Hematopoietic multipotent progenitor cell treated with erythropoietin and hydrocortisone succinate and interleukin-3 and kit ligand, for 15 days (in vitro differentiated cells): ENCODE measurements at regions not wholly inside any gene's neighbourhood (a gene's known extent, or its start where the extent isn't known, plus 50 kb on each side); places are given as distances from the start of the nearest gene placed in this dataset.

Source experiments
- DNase-seq: peaks from one replicate; pipeline ENCODE4 v3.0.0-alpha.2; 2015; ENCODE audit warnings: low spot score

DNA sequence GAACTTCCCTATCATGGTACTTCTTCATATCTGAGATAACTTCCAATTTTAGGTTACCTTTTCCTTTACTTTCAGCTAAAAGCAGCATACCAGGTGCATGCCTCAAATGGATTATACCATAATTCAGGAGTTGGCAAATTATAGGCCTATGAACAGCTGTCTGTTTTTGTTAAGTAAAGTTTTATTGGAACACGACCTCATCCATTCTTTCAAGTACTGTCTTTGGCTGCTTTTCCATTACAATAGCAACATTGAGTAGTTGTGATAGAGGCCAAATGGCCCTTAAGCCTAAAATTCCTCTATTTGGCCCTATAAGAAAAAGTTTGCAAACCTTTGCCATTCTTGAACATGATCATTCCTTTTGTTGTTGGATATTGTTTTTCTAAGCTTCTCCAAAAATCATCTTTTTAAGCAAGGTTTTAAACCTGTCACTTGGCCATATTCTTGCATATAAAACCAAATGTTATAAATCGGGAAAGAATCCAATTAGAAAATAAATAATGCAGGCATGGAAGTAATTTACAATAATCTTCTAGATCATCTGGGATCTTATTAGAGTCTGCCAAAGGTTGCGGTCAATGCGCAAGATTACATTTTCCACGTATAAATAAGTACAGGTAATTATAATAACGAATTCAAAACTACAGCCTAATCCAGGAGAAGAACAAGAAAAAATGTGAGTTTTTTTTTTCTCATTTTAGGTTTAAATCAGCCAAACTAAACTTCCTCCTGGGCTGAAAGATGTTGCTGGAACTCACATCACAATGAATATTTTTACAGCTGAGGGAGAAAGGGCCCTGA lies 226.5 kb upstream of the ANKRD55 start:
- no peak for DNase-seq

DNA sequence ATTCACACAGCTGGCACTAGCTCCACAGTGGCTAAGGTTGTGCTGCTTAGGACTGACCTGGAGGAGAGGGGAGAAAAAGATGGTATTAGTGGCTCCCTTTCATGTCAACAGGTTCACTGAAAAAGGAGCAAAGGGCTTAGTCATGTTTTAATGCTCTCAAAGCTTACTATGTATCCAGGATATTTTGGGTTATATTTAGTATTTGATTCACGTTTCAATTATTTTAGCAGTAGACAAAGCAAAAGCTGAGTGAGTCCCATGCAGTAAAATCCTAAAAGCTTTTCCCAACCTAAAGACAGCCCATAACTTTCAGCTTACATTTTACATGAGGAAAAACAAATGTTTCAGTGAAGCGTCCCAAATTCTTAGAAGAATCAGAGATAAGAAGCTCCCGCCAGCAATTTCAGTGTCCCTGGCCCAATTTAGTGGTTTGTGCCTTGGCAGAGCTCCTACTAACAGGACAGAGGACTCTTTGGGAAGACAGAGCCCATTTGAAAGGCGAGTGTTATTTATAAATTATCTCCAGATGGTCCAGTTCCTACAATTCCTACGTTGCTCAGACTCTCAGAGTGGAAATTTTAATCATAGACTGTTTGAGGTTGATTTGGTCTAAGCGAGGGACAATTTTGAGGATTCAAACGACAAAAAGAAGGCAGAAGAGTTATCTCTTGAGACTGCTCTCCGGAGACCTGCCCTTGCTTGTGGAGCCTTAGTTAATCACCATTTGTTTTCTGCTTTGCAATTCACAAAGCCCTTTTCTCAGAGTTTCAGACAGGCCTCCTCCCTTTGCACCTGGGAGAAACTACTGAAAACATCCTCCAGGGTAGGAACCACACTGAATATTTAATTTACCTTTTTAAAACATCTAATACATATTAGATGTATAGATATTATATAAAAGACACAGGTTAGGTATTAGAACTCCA lies 225.0 kb upstream of the ANKRD55 start:
- DNase-seq, result no peak

DNA sequence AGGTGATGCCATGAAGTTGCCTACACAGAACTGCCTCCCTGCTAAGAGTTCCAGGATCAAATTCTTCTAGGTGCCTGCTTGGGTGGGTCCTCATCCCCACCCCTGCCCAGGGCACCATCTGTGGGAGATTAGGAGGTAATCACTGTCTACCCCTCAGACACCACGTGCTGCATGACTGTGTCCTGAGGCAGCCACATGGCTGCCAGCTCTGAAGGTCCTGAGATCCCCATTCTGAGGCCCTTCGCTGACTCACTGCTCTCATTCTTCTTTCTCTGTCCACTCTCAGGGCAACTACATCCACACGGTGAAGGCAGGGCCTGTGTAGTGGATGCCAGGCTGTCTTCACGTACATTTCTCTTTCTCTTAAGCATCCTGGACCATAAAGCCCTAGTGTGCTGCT lies 222.9 kb upstream of the ANKRD55 start:
- no peak for DNase-seq

DNA sequence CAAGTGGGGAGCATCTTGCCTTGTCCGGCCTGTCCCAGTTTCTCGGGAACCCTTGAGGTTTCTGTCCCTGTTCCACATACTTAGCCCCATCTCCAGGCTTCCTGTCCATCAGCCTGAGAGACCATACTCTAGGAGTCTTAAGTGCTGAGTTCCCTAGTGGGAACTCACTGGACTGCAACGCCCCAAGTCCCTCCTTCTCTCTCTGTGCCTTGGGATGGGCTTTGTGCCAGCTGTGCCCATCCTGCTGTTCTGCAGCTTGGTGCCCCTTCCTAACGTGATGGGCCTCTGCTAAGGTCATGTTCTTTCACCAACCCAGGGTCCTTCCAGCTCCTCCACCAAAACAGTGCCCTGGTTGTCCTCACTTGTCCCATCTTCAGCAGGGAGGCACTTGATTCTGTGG lies 222.3 kb upstream of the ANKRD55 start:
- no peak for DNase-seq

DNA sequence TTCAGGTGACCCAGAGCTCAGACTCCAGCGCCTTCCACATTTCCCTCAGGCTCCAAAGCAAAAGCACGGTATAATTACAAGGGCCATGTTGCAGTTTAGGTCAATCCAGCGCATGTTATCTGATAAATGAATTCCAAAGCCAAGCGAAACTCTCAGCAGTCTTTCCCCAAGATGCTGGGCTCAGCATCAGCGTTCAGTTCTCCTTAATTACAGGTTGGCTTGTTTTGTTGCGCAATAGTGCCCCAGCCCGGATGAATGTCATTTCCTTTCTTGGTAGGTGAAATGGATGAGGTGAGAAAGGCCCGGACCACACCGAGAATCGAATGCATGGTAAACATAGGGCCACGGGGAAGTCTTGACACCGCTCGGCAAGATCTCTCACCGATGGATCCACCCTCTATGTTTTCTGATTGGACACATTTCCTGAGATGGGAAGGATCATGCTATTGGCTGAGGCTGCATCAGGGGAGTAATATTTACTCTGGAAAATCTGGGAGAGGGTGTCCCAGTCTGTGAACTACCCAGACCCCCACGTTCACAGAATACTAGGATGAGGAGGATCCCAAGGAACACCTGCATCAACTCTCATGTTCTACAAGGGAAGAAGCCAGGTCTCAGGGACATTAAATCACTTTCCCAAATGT lies 221.2 kb upstream of the ANKRD55 start:
- DNase-seq, result no peak

DNA sequence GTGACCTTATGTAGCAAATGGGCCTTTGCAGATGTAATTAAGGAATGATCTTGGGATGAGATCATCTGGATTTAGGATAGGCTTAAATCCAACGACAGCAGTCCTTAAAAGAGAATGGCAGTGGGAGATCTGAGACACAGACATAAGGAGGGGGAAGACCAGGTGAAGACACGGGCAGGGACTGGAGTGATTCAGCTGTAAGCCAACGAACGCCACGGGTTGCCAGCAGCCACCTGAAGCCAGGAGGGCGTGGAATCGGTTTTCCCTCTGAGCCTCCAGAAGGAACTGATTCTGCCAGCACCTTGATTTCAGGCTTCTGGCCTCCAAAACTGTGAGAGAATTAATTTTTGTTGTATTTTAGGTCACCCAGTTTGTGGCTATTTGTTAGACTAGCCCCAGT lies 218.6 kb upstream of the ANKRD55 start:
- DNase-seq, result no peak

DNA sequence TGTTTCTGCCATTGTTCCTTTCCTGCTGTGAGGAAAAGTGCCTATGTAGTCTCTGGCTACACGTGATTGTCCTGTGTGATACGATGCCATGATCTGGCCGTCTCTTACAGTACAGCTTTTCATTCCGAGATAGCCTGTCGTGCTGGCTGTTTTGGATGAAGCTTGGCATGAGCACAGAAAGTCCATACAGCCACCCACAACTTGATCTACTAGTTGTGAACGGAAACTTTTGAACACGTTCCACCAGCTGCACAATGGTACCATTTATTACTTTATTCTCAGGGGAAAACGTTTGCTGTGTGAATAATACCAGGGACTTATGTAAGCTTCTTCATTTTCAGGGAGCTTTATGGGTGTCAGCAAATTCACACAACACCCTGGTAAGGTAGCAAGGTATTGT lies 217.6 kb upstream of the ANKRD55 start:
- DNase-seq, result no peak

DNA sequence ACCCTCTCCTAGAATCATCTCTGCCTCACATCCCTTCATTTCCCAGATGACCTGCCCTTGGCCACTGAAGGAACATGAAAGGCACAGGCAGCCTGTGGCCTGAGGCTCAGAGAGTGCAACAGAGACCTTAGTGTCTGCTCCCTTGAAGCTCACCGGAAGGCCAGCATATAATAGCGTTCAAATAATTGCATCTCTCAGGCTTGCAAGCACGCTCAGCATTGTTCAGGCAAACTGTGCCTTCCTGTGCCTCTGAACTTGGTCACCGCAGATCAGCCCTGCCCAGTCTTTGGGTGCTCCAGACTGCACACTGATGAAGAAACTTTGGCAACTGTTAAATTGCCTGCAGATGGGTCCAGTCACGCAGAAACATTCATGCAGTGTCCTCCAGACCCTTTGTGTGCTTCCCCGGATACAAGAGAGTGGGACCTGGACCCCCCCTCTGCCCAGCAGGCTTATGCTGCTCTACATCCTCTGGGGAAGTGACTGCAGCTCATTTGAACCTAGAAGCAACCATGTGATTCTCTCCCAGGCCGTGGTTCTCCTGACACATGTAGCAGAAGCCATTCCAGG lies 216.0 kb upstream of the ANKRD55 start:
- no peak for DNase-seq

DNA sequence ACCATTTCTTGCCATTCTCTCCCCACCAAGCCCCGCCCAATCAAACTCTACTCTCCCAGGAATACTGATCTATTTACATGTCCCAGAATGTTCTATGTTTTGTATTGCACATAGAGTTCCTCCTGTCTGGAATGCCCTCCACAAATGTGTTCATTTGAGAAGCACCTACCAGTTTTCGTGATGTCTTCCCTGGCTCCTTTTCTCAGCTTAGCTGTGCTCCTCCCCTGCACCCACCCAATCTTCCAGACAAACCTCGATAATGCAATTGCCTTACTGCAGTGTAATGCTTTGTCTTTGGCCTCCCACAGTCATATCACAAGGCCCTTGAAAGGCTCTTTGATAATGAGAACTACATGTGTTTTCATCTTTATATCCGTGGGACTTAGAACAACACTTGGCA lies 214.5 kb upstream of the ANKRD55 start:
- no peak for DNase-seq

DNA sequence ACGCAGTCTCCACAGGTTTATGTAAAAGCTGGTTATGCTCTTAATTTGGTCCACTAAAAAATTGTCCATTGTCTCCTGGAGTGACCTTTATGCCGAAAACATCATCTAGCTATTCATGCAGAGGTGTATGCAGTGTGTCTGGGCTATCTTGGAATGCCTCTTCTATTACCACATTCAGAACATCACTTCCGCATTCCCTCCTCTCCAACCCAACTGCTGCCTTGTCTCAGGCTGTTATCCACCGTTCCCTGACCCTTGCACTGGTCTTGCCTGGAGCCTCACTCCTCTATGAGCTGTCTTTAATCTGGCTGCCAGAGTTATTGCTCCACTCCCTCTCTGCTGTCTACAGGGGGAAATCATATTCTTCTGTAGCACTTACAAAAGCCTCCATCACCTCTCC lies 214.1 kb upstream of the ANKRD55 start:
- no peak for DNase-seq

DNA sequence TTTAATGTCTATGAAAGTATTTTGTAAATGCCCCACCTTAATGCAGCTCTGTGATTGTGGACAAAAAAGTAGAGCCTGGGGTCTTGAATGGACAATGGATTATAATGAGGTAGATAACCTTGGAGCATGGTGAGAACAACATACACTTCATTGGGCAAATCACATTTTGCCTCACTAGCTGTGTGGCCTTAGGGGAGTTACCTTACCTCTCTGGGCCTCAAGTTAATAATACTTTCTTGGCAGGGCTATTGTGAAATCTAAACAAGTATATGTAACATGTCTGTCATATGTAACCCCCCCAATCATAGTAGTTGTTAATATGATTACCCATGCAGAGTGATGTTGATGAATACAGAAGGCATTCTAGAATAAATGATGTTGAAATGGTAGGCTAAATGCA lies 213.6 kb upstream of the ANKRD55 start:
- no peak for DNase-seq

DNA sequence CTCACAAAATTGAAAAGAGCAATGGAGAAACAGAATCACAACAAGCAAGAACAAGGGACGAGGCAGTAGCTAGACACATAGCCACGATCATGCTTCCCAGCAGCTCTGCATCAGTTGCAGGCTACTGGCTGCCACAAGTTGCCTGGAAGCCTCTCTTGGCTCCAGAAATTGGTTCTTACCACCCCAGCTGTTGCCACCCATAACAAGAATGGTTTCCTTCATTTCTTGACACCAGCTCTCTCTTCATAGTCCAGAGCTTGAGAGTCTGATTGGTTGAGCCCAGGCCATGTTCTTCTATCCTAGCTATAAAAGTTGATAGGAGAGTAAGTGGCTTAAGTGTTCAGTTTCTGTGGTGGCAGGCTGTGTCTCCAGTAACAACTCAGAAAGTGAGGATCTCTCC lies 210.7 kb upstream of the ANKRD55 start:
- no peak for DNase-seq

DNA sequence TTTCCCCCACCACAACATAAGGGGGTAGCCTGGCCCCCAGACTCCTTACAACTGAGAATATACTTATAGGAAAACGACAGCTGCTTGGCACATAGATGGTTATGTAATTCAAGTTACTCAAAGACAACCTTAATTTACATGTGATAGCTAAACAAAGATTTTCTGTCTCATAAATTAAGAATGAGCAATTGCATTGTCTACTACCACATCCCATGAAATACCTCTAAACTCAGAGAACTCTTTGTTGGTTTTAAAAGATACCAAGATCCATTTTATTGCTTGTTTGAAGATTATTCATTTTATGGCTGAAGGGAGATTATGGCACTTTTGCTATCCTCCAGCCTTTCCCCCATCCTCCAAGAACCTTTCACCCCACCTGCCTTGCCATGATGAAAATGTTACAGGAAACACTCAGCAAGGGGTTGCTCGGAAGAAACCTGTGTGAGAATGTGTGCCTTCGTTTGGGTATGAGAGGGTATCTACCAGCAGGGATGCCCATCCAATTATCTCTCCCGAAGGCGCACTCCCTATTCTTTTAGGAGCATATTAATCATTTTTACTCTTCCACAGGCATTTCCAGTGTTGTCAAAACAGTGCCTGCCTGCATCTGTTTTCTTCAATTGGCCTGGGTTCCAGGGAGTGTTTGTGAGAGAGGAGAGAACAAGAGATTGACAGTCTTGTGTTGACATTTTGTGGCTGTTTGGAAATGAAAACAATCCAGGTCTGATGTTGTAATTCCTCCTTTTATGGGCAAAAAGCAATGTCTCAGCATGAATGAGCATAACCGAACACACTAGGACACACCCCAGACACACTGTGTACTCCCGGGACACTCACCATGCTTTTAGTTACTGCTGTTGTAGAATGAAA lies 208.0 kb upstream of the ANKRD55 start:
- no peak for DNase-seq

DNA sequence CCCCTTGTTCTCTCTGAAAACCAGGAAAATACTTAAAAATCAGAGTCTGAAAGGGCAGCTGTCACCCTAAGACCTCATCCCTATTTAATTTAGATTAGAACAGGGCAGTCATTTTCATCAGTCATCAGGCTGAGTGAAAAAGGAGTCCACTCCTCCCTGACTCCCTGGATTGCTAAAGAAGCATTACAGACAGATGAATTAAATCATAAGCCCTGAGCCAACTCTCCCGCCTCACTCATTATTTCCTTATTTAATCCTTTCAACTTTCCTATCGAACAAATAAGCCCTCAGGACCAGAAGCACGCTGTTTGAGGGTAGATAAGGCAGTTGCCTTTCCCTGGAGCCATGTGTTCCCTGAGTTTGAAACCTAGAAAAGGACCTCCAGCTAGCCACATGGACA lies 201.9 kb upstream of the ANKRD55 start:
- no peak for DNase-seq

DNA sequence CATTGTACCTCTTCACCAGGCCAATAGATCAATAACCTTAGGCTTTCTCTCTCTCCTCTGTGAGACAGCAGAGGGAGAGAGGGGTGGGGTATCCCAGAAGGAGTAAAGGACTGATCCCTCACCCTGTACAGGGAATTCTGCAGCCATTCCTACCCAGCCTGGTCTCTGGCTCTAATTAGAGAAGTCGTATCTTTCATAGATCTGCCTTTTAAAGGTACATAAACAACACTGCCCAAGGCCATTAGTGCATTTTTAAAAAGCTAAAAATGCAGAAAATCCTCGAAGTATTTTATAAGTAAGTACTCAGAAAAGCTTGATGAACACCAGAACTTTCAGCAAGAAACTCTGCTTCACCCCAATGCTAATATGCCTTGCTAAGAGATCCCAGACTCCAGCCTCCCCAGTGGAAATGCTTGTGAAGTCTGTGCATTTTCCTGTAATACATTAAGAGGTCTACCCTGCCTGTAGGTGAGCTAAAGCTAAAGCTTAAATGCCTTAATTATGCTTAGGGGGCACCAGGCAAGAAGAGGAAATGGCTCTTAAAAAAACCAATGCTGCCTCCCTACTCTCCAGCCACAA lies 200.0 kb upstream of the ANKRD55 start:
- no peak for DNase-seq

DNA sequence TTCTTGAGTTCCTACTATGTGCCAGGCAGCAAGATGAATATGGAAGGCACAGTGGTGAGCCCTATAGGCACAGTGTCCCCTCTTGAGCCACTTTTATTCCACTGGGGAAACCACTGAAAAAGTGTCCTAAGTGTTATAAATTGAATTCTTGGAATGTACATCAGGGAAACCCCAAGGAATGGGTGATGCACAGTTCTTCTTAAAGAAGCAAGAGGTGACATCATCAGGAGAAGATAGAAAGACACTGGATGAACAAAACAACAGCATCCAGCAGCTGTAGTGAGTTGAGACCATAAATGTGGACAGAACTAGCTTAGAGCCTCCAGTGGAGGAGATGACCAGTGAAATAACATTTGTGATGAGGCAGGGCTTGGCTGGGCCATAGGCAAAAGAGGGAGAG lies 199.2 kb upstream of the ANKRD55 start:
- no peak for DNase-seq

DNA sequence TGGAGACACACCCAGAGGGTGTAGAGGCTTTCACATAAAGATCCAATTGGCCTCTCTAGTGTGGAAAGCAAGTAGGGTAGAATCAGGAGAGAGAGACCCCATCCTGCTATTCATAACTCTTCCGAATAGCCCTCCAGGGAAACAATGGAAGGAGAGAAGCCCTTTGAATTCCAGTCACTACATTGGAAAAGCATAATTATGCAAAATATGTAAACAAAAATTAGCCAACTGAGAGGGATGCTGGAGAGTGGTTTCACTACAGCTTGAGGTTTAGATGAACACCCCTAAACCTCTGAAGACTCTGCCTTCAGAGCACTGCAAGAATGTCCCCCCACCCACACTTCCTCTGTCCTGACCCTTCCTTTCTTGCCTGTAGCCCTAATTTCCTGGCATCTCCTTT lies 197.3 kb upstream of the ANKRD55 start:
- no peak for DNase-seq

DNA sequence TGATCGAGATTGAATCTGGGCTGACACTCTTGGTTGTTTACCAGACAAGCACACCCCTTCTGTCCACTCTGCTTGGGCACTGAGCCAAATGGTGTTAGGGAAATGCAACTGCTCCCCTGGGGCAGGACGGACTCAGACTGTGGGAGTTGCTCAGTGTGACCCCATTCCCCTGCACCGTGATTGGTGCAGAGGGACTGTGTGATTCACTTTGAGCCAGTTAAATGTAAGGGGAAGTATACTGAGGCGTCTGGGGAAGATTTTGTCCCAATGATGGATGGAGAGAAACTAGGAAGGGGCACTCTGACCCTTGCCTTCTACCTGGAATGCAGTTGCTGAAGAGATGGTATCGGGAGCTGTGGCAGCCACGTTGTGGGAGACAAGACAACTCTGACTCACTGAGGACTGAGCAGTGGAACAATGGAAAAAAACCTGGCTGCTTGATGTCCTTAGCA lies 196.0 kb upstream of the ANKRD55 start:
- DNase-seq, result no peak

DNA sequence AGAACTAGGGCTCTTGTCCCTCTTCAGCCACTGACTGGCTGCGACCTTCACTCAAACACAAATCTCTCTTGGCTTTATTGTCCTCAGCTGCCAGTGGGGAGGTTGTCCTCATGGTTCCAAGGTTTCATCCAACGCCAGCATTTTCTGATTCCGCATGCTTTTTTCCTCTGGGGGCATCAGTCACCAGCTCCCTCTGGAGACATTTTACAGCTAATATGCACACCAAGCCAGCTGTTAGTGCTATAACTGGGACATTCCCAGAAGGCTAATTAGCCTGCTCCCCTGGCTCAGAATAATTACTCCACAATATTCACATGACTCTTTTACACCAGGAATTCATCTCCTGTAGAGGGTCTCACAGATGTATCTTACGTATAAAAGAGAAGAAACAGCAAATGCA lies 193.6 kb upstream of the ANKRD55 start:
- no peak for DNase-seq

DNA sequence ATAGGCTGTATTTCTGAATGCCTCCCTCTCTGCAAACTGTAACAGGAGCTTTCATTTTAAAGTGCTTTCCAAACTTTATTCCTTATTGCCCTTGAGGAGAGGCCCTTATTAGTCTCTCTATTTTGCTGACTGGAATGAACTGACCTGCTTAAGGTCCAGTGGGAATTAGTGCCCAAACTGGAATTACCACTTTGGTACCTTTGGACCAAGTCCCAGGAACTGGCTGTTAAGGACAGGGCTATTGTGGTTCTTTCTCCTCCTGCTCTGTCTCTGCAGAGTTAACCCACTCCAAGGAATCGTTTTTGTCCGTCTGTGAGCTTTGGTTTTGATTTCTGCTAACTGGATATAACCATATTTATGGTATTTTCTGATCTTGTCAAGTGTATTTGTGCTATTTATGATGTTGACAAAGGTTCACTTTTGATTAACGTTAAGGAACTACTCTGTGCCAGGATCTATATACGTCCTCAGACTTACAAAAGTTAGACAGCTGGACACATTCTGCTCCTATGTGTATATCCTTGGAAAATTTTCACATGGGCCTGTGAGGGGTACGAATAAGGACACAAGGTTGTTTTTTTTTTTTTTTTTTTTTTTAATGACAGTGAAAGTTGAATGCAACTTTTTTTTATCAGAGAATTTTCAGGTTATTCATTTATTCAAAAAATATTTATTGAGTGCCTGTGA lies 189.1 kb upstream of the ANKRD55 start:
- DNase-seq, result no peak
